ENCODE measurements at regions not wholly inside any gene's neighbourhood (a gene's known extent, or its start where the extent isn't known, plus 50 kb on each side); places are given as distances from the start of the nearest gene placed in this dataset.

DNA sequence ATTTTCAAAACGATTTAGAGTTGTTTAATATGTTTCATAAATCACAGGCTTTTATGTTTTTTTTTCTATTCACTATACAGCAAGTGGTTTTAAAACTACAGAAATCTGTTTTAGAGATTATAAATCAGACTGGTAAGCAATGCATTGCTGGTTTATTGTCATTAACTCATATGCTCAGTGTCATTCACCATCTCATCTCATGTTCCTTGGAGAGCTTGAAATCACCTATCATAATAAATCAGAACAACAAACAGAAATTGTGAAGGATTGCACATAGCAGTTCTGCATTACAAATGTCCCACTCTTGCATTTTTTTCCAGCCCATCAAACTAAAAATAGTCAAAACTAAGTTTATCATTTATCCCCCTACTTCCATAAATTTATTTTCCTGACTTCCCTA, 470.8 kb downstream of the FSCB start:
- no peak for DNase-seq (ENCODE audit: low spot score in 2 of 2)
- intact Hi-C loops (cut with DNase I; ENCODE audit: low total_unique reads), result no loop called here
- WGBS, 2 donors, result 13 to 18% methylated on average over 1 of the region's 1 CpG
- H3K4me3 ChIP-seq (ENCODE audit: low read depth, poor library complexity, severe bottlenecking), result no peak overlapping the region
- TF ChIP-seq, protein P1, sequence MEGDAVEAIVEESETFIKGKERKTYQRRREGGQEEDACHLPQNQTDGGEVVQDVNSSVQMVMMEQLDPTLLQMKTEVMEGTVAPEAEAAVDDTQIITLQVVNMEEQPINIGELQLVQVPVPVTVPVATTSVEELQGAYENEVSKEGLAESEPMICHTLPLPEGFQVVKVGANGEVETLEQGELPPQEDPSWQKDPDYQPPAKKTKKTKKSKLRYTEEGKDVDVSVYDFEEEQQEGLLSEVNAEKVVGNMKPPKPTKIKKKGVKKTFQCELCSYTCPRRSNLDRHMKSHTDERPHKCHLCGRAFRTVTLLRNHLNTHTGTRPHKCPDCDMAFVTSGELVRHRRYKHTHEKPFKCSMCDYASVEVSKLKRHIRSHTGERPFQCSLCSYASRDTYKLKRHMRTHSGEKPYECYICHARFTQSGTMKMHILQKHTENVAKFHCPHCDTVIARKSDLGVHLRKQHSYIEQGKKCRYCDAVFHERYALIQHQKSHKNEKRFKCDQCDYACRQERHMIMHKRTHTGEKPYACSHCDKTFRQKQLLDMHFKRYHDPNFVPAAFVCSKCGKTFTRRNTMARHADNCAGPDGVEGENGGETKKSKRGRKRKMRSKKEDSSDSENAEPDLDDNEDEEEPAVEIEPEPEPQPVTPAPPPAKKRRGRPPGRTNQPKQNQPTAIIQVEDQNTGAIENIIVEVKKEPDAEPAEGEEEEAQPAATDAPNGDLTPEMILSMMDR (IDR thresholded peaks at IDR 0.05), result no peak
- TF ChIP-seq POLR2A (IDR thresholded peaks at IDR 0.05), result no peak

DNA sequence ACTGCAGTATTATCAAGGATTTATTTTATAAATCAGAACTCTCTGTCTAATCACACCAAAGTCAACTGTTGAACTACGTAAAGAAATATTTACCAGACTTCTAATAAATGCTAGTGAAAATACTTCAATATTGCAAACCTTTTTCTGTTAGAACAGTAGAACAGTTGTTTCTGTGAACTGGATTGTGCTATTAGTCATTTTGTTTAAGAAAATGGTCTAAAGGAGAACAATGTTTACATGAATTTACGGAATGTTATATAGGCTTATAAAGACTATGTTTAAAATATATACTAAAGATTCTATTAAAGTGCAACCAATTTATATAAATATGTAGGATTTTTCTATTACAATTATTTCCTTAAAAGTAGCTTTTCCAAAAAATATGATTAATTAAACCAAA, 471.4 kb downstream of the FSCB start:
- WGBS, 2 donors, result 90 to 92% methylated on average over 2 of the region's 2 CpGs
- no peak for TF ChIP-seq POLR2A (IDR thresholded peaks at IDR 0.05)
- TF ChIP-seq, protein P1 (IDR thresholded peaks at IDR 0.05), result no peak
- intact Hi-C loops (cut with DNase I; ENCODE audit: low total_unique reads), result no loop called here

DNA sequence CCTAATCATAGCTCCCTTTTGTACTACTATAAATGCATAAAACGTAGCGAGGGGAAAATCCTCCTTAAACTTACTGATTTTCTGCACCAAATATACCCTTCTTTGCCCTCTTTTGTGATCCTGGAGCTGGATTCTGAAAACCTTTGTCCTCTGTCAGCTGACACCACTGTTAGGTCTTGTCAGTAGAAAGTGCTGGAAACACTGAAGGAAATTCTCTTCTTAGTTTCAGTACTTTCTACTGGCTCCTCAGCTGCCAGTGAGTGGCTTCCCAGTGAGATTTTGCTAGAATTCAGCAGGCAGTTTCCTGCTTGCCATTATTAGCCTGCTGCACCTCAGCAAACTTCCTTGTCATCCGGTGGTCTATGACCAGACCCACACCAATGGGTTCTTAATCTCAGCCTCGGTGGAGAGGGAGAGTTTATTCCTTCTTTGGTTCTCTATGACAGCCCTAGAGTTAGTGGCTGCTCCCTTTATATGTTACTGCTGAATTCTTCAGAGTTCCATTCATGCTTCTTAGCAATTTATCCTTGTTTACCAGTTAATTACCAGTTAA, 476.2 kb downstream of the FSCB start:
- no peak overlapping the region for H3K4me3 ChIP-seq (ENCODE audit: low read depth, poor library complexity, severe bottlenecking)
- intact Hi-C loops (cut with DNase I; ENCODE audit: low total_unique reads), result no loop called here
- DNase-seq (ENCODE audit: low spot score in 2 of 2), result no peak
- TF ChIP-seq, protein P1 (IDR thresholded peaks at IDR 0.05), result no peak
- no peak for TF ChIP-seq POLR2A (IDR thresholded peaks at IDR 0.05)
- WGBS, 2 donors, result 49% methylated on average over 4 of the region's 4 CpGs

More for the DNA sequence above, 471.4 kb downstream of the FSCB start:
- DNase-seq (ENCODE audit: low spot score in 2 of 2), result no peak
- H3K4me3 ChIP-seq (ENCODE audit: low read depth, poor library complexity, severe bottlenecking), result no peak overlapping the region

DNA sequence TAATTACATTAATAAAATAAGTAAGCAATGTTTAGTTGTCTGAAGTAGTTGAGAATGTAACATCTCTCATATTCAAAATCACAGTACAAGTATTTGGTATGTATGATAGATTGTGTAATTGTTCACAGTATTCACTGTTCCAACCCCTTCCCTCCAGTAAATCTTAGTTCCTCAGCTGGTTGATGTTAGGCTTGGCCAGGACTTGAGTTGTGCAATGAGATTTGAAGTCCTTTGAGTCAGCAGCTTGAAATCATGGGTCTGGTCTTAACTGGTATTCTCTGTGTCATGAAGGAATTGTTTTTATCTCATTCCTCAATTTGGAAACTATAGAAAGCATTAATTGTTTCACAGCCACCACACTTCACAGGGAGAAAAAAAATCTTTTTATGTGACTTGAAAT, 477.1 kb downstream of the FSCB start:
- intact Hi-C loops (cut with DNase I; ENCODE audit: low total_unique reads), result no loop called here
- H3K4me3 ChIP-seq (ENCODE audit: low read depth, poor library complexity, severe bottlenecking), result no peak overlapping the region
- peak in 1 of 2 donors; percentile 21 for DNase-seq (ENCODE audit: low spot score in 2 of 2)
- no peak for TF ChIP-seq POLR2A (IDR thresholded peaks at IDR 0.05)
- TF ChIP-seq, protein P1 (IDR thresholded peaks at IDR 0.05), result no peak

DNA sequence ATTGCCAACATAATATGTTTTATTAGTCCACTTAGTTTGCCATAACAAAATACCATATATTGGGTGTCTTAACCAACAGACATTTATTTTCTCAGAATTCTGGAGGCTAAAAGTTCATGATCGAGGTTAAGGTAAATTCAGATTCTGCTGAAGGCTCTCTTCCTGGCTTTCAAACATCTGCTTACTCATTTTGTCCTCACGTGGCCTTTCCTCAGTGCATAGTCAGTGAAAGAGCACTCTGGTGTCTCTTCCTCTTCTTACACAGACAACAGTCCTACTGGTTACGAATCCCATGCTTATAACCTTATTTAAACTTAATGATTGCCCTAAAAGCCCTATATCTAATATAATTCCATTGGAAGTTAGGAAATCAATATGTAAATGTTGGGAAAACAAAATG, 479.7 kb downstream of the FSCB start:
- WGBS, 2 donors, result 64 to 69% methylated on average over 3 of the region's 3 CpGs
- TF ChIP-seq, protein P1 (IDR thresholded peaks at IDR 0.05), result no peak
- no peak for TF ChIP-seq POLR2A (IDR thresholded peaks at IDR 0.05)
- H3K4me3 ChIP-seq (ENCODE audit: low read depth, poor library complexity, severe bottlenecking), result no peak overlapping the region
- no peak for DNase-seq (ENCODE audit: low spot score in 2 of 2)
- intact Hi-C loops (cut with DNase I; ENCODE audit: low total_unique reads), result no loop called here

DNA sequence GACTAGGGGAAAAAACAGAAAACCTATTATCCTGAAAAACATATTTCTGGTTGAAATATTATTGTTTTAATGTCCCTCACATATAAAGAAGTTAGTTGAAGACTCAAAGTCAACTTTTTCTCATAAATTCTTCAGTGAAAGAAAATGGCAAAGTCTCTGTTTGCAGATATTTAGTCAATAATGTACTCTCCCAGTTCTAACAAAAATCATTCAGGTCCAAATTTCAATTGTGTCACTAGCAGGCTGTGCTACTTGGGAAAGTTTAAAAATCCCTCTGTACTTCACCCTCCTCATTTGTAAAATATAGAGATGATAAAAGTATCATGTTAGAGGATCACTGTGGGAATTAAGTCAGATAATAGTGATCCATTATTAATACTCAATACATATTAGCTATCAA, 496.5 kb downstream of the FSCB start:
- intact Hi-C loops (cut with DNase I; ENCODE audit: low total_unique reads), result no loop called here
- no peak for DNase-seq (ENCODE audit: low spot score in 2 of 2)
- TF ChIP-seq, protein P1 (IDR thresholded peaks at IDR 0.05), result no peak
- no peak for TF ChIP-seq POLR2A (IDR thresholded peaks at IDR 0.05)

More for the DNA sequence above, 496.5 kb downstream of the FSCB start:
- no peak overlapping the region for H3K4me3 ChIP-seq (ENCODE audit: low read depth, poor library complexity, severe bottlenecking)

All from lower leg skin (tissue), 4 donors.